Osteoblast (primary cell): ENCODE measurements at regions not wholly inside any gene's neighbourhood (a gene's known extent, or its start where the extent isn't known, plus 50 kb on each side); places are given as distances from the start of the nearest gene placed in this dataset.

Experiments
- DNase-seq: peaks from one replicate; pipeline ENCODE4 v3.0.0; 2011; ENCODE audit warnings: low spot score, mixed read lengths; ENCODE audit not compliant: insufficient read length; ENCODE audit errors: missing footprints
- H2AFZ ChIP-seq: 2 replicates; pipeline ENCODE4 v1.6.0; 2011; ENCODE audit warnings: mild to moderate bottlenecking, low read length
- H3K27ac ChIP-seq: 2 replicates; pipeline ENCODE4 v1.5.1; 2011; ENCODE audit warnings: mild to moderate bottlenecking, low read depth, low read length, moderate library complexity
- H3K27me3 ChIP-seq: 2 replicates; pipeline ENCODE4 v1.6.0; 2012; ENCODE audit warnings: mild to moderate bottlenecking, control low read depth, inconsistent platforms, low read length, moderate library complexity; ENCODE audit not compliant: insufficient read depth
- H3K36me3 ChIP-seq: 2 replicates; pipeline ENCODE4 v1.5.1; 2011; ENCODE audit warnings: mild to moderate bottlenecking, low read length, control low read depth, moderate library complexity; ENCODE audit not compliant: insufficient read depth
- H3K4me1 ChIP-seq: 2 replicates; pipeline ENCODE4 v1.5.1; 2011; ENCODE audit warnings: mild to moderate bottlenecking, low read length, control low read depth, moderate library complexity; ENCODE audit not compliant: insufficient read depth
- H3K4me2 ChIP-seq: 2 replicates; pipeline ENCODE4 v1.6.0; 2011; ENCODE audit warnings: mild to moderate bottlenecking, low read length; ENCODE audit not compliant: insufficient read depth
- H3K4me3 ChIP-seq: fragments of 200-600 bp; sonication (generic); 3 replicates; pipeline ENCODE4 v1.5.1; 2012; ENCODE audit warnings: mild to moderate bottlenecking, low read length, inconsistent platforms; ENCODE audit not compliant: insufficient read depth
- H3K79me2 ChIP-seq: 2 replicates; pipeline ENCODE4 v1.6.0; 2012; ENCODE audit warnings: mild to moderate bottlenecking, low read length, control low read depth, inconsistent platforms; ENCODE audit not compliant: insufficient read depth
- H3K9me3 ChIP-seq: 2 replicates; pipeline ENCODE4 v1.5.1; 2011; ENCODE audit warnings: low read depth, low read length, control low read depth
- H4K20me1 ChIP-seq: 2 replicates; pipeline ENCODE4 v1.6.0; 2012; ENCODE audit warnings: mild to moderate bottlenecking, low read length, control low read depth; ENCODE audit not compliant: insufficient read depth
- CTCF ChIP-seq: IDR thresholded peaks from 2 replicates; pipeline ENCODE4 v1.5.1; 2011; ENCODE audit warnings: mild to moderate bottlenecking, low read depth, low read length, moderate library complexity; ENCODE audit errors: extremely low read depth

- Histone ChIP-seq H3K4me2 (no peak overlapping the region), H3K4me3 (no peak overlapping the region), H3K27me3 (no peaks in the 10 kb centered on the region), H3K4me1 (peaks cover 24% of the 10 kb centered on the region), H4K20me1 (no peaks in the 10 kb centered on the region), H3K36me3 (no peaks in the 10 kb centered on the region), H3K79me2 (no peaks in the 10 kb centered on the region), H3K27ac (no peak overlapping the region), H3K9me3 (no peaks in the 10 kb centered on the region), H2AFZ (no peak overlapping the region)
- DNase-seq: no peak
- TF ChIP-seq CTCF: no peak
These were observed 341.2 kb upstream of the KITLG start for GRCh38 chr12:88921434-88921833.

- no peak overlapping the region for H3K4me2 ChIP-seq
- H3K4me3 ChIP-seq: no peak overlapping the region
- no peaks in the 10 kb centered on the region for H3K27me3 ChIP-seq
- no peak for DNase-seq
- H2AFZ ChIP-seq: no peak overlapping the region
- H3K9me3 ChIP-seq: no peaks in the 10 kb centered on the region
- no peaks in the 10 kb centered on the region for H3K36me3 ChIP-seq
- H3K79me2 ChIP-seq: no peaks in the 10 kb centered on the region
- H3K4me1 ChIP-seq: peaks cover 6% of the 10 kb centered on the region
- H3K27ac ChIP-seq: no peak overlapping the region
- no peak for TF ChIP-seq CTCF
- H4K20me1 ChIP-seq: no peaks in the 10 kb centered on the region
These were observed 337.9 kb upstream of the KITLG start for GRCh38 chr12:88918161-88918560.

- H2AFZ ChIP-seq: peak overlapping the region; percentile 26
- TF ChIP-seq CTCF: no peak
- no peaks in the 10 kb centered on the region for H3K27me3 ChIP-seq
- H3K36me3 ChIP-seq: no peaks in the 10 kb centered on the region
- H3K27ac ChIP-seq: no peak overlapping the region
- H3K9me3 ChIP-seq: no peaks in the 10 kb centered on the region
- H3K4me3 ChIP-seq: no peak overlapping the region
- no peaks in the 10 kb centered on the region for H4K20me1 ChIP-seq
- DNase-seq: no peak
- H3K4me2 ChIP-seq: no peak overlapping the region
- H3K79me2 ChIP-seq: no peaks in the 10 kb centered on the region
- no peaks in the 10 kb centered on the region for H3K4me1 ChIP-seq
These were observed 334.7 kb upstream of the KITLG start for GRCh38 chr12:88914967-88915366.

GRCh38 chr12:88909510-88909909 lies 329.2 kb upstream of the KITLG start:
- H3K27me3 ChIP-seq: no peaks in the 10 kb centered on the region
- H3K4me2 ChIP-seq: no peak overlapping the region

More at GRCh38 chr12:88909510-88909909, 329.2 kb upstream of the KITLG start:
- no peaks in the 10 kb centered on the region for H3K36me3 ChIP-seq
- H3K27ac ChIP-seq: no peak overlapping the region
- H4K20me1 ChIP-seq: no peaks in the 10 kb centered on the region
- no peak for TF ChIP-seq CTCF
- H3K9me3 ChIP-seq: no peaks in the 10 kb centered on the region
- H3K4me1 ChIP-seq: no peaks in the 10 kb centered on the region
- H3K4me3 ChIP-seq: no peak overlapping the region
- H2AFZ ChIP-seq: no peak overlapping the region
- no peaks in the 10 kb centered on the region for H3K79me2 ChIP-seq
- no peak for DNase-seq
